Eye (tissue), 1 donor: ENCODE measurements at regions not wholly inside any gene's neighbourhood (a gene's known extent, or its start where the extent isn't known, plus 50 kb on each side); places are given as distances from the start of the nearest gene placed in this dataset.
"Not testable (repeated sequence)": the region's sequence is repeated elsewhere in the genome, so short reads cannot be mapped to it uniquely, and the experiment has no call there.

Source experiments
- DNase-seq: peaks from one replicate; pipeline ENCODE4 v3.0.0-alpha.2; 2015

DNA sequence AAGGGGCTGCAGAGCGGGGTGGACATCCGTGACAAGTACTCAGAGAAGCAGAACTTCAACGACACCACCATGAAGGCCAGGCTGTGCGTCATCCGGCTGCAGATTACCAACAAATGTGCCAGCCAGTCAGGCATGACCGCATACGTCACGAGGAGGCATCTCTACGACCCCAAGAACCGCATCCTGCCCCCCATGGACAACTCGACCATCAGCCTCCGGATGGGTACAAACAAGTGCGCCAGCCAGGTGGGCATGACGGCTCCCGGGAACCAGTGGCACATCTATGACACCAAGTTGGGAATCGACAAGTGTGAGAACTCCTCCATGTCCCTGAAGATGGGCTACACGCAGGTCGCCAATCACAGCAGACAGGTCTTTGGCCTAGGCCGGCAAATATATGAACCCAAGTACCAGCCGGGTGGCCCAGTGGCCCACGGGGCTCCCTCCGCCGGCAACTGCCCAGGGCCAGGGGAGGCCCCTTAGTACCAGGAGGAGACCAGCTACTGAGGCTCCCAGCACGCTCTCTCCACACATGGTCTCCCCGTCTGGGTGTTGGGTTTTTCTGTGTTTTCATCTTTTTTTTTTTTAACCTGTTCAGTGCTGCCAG, 133.4 kb upstream of the TEKT4 start:
- not testable (repeated sequence) for DNase-seq

DNA sequence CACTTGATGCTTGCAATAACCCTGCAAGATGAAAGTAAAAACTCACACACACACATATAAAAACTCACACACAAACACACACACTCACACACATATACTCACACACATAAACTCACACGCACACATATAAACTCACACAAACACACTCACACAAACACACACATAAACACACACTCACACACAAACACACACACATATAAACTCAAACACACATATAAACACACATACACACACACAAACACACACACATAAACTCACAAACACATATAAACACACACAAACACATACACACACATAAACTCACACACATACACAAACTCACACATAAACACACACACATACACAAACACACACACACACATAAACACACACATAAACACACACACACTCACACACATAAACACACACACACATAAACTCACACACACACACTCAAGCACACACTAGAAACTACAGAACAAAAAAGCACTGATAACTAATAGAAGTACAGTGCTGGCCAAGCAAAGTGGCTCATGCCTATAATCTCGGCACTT, 117.7 kb upstream of the TEKT4 start:
- no peak for DNase-seq

DNA sequence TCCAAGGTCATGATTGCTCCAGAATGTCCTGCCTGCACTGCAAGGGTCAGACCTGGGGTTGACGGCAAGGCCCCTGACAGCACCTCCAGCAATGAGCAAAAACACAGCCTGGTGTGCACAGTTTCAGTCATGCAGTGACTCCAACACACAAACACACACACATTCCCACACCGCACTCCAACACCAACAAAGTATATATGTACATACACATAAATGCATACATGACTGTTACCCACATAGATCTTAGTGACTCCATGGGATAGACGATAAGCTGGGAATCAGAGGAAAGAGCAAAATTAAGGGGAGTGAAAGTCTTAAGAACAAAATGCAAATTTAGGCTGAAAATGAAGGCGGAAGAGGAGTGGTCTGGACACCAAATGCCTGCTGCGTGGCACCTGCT, 112.7 kb upstream of the TEKT4 start:
- DNase-seq: no peak

DNA sequence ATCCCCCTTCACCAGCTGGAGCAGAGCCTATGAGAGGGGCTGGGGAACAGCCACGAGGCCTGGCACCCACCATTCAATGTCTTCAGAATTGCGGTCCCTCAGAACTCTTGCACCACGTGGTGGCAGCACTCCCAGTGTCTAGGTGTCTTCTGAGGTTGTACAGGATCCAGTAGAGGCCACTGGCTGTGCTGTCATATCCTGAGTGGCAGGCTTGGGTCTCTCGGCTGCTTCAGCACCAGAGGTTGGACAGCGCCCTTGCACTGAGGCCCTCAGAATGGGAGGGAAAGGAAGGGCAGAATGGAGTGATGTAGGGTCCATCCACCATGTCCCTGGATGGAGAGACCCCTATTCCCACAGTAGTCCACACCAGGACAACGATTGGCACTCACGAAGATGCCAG, 112.0 kb upstream of the TEKT4 start:
- peak; percentile 64 for DNase-seq

DNA sequence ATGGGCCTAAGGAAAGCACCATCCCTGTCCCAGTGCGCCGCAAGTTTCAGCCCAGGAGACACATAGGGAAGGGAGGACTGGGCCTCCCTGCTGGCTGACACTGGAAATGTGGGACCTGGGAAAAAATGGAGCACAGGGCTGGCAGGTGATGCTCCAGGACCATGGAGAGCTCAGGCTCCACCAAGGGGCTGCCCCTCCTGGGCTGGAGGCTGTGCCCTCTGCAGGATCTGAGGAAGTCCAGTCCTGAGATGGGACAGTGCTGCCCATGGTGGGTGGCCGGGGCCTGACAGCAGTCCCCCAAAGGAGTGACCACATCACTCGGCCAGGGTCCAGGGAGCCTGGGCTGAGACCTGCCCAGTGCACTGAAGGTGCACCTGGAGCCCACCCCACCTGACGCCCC, 108.6 kb upstream of the TEKT4 start:
- DNase-seq: peak; percentile 18

DNA sequence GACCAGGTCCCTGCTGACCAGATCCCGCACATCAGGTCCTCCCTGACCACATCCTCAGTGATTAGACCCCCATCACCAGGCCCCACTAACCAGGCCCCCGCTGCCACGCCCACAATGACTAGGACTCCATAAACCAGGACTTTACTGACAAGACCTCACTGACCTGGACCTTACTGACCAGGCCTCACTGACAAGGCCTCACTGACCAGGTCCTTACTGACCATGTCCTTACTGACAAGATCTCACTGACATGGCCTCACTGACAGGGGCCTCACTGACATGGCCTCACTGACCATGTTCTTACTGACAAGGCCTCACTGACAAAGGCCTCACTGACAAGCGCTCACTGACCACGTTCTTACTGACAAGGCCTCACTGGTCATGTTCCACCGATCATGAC, 107.9 kb upstream of the TEKT4 start:
- no peak for DNase-seq

DNA sequence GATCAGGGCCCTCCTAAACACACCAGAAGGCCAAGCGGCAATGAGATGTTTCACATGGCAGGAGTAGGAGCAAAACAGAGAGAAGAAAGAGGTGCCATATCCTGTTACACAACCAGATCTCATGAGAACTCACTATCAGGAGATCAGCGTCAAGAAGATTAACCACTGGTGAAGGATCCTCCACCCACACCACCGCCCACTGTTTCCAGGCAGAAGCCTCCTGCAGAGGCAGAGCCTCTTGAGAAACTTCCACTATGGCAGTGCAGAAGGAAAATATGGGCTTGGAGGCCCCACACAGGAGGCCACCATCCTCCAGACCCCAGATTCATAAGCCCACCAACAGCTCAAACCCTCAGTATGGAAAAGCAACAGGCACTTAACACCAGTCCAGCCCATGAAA, 106.9 kb upstream of the TEKT4 start:
- DNase-seq: not testable (repeated sequence)

DNA sequence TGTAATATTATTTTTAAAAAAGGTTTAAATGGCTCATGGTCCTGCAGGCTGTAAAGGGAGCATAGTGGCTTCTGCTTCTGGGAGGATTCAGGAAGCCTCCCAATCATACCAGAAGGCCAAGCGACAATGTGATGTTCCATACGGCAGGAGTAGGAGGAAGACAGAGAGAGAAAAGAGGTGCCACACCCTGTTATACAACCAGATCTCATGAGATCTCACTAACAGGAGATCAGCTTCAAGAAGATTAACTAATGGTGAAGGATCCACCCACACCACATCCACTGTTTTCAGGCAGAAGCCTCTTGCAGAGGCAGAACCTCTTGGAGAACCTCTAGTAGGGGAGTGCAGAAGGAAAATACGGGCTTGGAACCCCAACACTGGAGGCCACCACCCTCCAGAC, 103.9 kb upstream of the TEKT4 start:
- no peak for DNase-seq

DNA sequence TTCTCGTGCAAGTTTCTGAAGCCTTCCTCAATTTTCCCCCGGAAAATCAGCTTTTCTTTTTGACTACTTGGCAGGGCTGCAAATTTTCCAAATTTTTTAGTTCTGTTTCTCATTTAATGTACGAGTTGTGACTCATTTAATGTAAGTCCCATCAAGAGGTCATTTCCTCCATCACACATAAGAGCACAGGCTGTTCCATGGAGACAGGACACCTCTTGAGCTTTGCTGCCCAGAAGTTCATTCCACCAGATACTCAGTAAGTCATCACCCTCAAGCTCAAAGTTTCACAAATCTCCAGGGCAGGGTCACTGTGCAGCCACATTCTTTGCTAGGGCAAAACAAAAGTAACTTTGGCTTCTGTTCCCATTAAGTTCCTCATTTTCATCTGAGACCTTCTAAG, 101.5 kb upstream of the TEKT4 start:
- DNase-seq: no peak

DNA sequence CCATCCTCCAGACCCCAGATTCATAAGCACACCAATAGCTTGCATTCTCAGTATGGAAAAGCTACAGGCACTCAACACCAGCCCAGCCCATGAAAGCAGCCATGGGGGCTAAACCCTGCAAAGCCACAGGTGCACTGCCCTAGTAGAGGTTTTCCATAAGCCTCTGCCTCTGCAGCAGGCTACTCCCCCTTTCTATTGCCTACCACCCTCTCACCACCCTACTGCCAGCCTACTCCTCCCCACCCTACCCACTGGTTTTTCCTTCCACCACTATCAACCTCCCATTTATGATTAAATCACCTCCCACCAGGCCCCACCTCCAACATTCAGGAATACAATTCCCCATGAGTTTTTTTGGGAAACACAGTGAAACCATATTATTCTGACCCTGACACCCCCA, 96.4 kb upstream of the TEKT4 start:
- no peak for DNase-seq

DNA sequence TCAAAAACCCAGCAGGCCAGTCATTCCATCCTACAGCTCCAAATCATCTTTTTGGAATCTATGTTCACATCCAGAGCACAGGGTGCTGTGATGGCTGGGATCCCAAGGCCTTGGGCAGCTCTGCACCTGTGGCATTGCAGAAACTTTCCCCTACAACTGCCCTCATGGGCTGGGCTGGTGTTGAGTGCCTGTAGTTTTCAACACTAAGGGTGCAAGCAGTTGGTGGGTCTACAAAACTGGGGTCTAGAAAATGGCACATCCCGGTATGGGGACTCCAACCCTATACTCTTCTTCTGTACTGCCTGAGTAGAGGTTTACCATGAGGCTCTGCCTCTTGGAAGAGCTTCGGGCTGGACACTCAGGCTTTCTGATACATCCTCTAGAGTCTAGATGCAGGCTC, 95.2 kb upstream of the TEKT4 start:
- DNase-seq: no peak

DNA sequence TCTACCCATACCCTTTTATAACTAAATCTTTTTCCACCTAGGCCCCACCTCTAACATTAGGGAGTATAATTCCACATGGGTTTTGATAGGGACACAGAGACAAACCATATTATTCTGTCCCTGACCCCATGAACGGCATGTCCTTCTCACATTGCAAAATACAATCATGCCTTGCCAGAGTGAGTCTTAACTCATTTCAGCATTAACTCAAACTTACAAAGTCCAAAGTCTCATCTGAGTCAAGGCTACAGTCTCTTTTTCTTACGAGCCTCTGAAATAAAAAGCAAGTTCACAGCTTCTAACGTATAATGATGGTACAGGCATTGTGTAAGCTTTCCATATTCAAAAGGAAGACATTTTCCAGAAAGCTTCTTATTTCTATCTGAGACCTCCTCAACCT, 86.1 kb upstream of the TEKT4 start:
- not testable (repeated sequence) for DNase-seq

DNA sequence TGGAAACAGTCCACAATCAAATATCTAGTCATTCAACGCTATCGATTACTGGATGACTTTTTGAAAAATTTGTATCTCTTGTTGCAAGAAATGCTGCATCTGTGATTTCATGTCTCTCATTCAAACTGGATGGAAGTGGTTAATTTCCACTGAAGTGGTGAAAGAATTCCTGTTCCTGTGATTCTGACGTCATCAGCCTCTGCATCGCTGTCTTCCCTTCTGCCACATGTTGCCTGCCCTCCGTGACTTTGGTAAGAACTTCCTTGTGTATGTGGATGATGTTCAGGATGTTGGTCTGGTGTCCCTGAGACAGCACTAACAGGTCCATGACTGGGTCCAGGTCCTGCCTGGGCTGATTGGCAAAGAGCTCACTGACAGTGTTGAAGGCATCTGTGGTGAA, 84.8 kb upstream of the TEKT4 start:
- DNase-seq: not testable (repeated sequence)

DNA sequence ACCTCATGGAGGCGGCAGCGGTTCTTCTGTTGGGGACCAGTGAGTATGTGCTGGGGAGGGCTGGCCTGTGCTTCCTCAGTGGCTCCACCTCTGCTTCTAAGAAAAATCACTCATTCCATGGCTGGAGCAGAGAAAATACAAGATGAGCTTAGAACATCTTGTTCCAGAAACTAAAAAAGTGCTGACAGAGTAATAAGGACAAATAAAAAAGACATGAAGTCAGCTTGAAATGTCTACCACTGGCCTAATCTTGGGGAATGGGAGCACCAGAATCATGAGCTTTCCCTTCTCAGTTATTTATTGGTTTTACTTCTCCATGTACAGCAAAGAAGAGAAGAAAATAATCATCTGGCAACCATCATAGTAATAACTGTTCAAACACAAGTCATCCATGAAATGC, 81.1 kb upstream of the TEKT4 start:
- DNase-seq: not testable (repeated sequence)

DNA sequence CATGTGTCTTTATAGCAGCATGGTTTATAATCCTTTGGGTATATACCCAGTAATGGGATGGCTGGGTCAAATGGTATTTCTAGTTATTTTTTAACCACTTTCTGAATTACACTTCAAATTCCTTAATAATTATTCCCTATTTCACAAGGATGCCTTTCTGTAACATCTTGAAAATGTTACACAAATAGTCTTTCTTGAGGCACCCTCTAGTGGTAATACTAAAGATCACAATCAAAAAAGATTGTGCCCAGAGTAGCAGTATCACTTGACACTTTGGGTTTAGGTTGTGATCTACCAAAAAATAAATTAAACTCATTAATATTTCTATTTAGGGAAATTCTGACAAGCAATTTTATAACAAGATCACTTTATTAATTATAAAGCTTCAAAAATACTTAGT, 74.0 kb upstream of the TEKT4 start:
- DNase-seq: peak; percentile 32
